ENCODE measurements at regions not wholly inside any gene's neighbourhood (a gene's known extent, or its start where the extent isn't known, plus 50 kb on each side); places are given as distances from the start of the nearest gene placed in this dataset.

DNA sequence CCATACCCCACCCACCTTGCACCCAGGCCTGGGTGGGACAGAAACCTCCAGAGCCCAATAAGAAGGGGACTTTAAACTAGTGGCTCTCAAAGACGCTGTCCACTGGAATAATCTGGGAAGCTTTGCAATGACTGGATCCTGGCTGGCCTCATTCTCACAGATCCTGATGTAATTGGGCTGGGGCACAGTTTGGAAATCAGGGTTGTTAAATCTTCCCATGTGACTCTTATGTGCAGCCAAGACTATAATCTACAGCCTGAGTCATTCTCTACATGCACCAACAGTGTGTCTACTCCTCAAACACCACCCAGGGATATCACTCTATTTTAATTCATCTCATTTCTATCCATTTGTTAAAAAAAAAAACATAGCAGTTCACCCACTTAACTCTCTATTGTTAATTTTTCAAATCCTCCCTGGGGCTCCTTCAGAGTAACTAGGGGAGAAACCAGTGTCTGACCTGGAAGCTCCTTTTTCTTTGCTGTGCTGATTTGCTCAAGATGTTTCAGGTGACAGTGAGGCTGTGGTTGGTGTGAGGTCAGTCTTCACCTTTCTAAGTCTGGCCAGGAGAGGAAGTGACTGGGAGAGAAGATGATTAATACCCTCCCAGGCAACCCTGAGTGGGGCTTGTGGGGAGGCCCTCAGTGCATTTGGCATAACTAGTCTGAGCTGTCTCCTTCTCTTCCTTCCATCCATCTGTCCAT lies 211.6 kb upstream of the SFSWAP start:
- H3K4me3 Mint-ChIP-seq = no peak overlapping the region
- H3K9me3 Mint-ChIP-seq = peaks cover 26% of the 10 kb centered on the region
- DNase-seq = no peak
- H3K4me1 Mint-ChIP-seq (ENCODE audit: low read depth) = no peaks in the 10 kb centered on the region
- H3K27ac Mint-ChIP-seq = no peak overlapping the region
- H3K36me3 Mint-ChIP-seq (ENCODE audit: low read depth) = no peaks in the 10 kb centered on the region
- TF ChIP-seq, protein P1, sequence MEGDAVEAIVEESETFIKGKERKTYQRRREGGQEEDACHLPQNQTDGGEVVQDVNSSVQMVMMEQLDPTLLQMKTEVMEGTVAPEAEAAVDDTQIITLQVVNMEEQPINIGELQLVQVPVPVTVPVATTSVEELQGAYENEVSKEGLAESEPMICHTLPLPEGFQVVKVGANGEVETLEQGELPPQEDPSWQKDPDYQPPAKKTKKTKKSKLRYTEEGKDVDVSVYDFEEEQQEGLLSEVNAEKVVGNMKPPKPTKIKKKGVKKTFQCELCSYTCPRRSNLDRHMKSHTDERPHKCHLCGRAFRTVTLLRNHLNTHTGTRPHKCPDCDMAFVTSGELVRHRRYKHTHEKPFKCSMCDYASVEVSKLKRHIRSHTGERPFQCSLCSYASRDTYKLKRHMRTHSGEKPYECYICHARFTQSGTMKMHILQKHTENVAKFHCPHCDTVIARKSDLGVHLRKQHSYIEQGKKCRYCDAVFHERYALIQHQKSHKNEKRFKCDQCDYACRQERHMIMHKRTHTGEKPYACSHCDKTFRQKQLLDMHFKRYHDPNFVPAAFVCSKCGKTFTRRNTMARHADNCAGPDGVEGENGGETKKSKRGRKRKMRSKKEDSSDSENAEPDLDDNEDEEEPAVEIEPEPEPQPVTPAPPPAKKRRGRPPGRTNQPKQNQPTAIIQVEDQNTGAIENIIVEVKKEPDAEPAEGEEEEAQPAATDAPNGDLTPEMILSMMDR (IDR thresholded peaks at IDR 0.05) = no peak
- peaks cover 2% of the 10 kb centered on the region for H3K27me3 Mint-ChIP-seq (ENCODE audit: insufficient read depth)

DNA sequence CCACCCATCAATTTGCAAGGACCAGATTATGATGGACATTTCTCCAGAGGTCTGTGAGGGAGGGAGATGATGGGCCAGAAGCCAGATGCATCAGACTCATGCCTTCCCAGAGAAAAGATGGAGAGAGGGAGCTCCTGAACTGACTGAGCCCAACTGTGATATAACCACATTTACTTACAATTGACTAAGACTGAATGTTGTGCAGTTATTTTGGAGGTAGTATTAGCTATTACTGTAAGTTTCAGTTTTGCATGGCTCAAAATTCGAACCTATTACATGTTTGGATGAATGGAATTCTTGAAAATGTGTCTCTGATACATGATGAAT lies 211.1 kb upstream of the SFSWAP start:
- Mint-ChIP-seq H3K9me3 (peaks cover 29% of the 10 kb centered on the region), H3K4me1 (ENCODE audit: low read depth) (no peaks in the 10 kb centered on the region), H3K27me3 (ENCODE audit: insufficient read depth) (peaks cover 2% of the 10 kb centered on the region), H3K36me3 (ENCODE audit: low read depth) (no peaks in the 10 kb centered on the region), H3K4me3 (no peak overlapping the region), H3K27ac (no peak overlapping the region)
- no peak for DNase-seq
- TF ChIP-seq, protein P1 (IDR thresholded peaks at IDR 0.05) = no peak

DNA sequence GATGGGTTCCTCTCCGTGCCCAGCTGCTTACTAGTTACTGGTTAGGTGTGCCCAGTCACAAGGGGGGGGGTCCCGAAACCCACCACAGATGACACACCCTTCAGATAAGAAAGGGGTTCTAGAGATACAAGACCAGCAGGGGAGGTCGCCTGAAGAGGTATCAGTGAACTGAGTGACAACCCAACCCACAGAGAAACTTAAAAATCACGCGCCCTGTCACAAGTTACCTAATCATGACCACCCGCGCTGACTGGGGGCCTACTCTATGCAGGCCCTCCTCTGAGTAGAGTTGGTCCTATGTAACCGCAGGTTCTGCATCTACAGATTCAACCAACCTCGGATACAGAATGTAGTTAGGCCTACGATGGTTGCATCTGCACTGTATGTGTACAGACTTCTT lies 210.3 kb upstream of the SFSWAP start:
- peaks cover 31% of the 10 kb centered on the region for H3K9me3 Mint-ChIP-seq
- H3K27me3 Mint-ChIP-seq (ENCODE audit: insufficient read depth) = peaks cover 2% of the 10 kb centered on the region
- no peak overlapping the region for H3K4me3 Mint-ChIP-seq
- TF ChIP-seq, protein P1 (IDR thresholded peaks at IDR 0.05) = no peak
- H3K27ac Mint-ChIP-seq = no peak overlapping the region
- no peak for DNase-seq
- no peaks in the 10 kb centered on the region for H3K36me3 Mint-ChIP-seq (ENCODE audit: low read depth)
- H3K4me1 Mint-ChIP-seq (ENCODE audit: low read depth) = no peaks in the 10 kb centered on the region

DNA sequence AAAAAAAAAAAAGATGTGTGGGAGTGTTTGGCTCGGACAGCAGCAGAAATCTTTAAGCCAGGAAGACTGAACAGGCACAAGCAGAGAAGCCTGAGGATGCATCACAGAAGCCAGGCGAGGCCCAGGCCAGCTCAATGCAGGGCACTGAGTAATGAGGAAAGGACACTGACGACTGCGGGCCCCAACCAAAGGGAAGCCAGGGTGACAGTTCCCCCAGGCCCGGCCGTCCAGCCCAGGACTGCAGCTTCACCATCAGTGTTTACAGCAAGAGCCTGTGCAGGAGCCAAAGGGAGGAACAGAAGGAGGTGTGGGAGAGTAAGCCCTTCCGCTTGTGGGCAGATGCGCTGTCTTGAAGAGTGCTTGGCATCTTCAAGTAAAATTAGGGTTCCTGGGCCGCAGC lies 205.3 kb upstream of the SFSWAP start:
- H3K27me3 Mint-ChIP-seq (ENCODE audit: insufficient read depth) = peaks cover 5% of the 10 kb centered on the region
- DNase-seq = no peak
- H3K36me3 Mint-ChIP-seq (ENCODE audit: low read depth) = peaks cover 6% of the 10 kb centered on the region; the same call in 1 of the 2 replicates
- TF ChIP-seq, protein P1 (IDR thresholded peaks at IDR 0.05) = no peak
- H3K4me3 Mint-ChIP-seq = no peak overlapping the region
- H3K9me3 Mint-ChIP-seq = peaks cover 38% of the 10 kb centered on the region
- no peak overlapping the region for H3K27ac Mint-ChIP-seq
- no peaks in the 10 kb centered on the region for H3K4me1 Mint-ChIP-seq (ENCODE audit: low read depth)

DNA sequence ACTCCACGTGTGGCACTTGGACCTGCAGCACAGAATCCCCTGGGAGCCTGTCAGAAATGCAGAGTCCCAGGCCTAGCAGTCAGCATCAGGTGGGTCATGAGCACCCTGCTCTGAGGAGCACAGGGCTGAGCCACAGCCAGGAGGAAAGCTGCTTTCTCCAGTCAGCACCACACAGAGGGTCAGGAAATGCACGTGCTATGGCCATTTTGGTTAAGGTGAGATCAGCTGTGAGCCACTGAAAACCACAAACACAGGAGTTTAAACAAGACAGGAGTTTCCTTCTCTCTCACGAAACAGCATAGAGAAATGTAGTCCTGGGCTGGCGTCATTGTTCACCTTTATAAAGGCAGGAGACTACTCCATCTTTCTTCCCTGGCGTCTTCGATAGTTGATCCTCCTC lies 204.5 kb upstream of the SFSWAP start:
- Mint-ChIP-seq H3K4me1 (ENCODE audit: low read depth) (no peaks in the 10 kb centered on the region), H3K27ac (no peak overlapping the region), H3K27me3 (ENCODE audit: insufficient read depth) (peaks cover 5% of the 10 kb centered on the region), H3K9me3 (peaks cover 37% of the 10 kb centered on the region), H3K36me3 (ENCODE audit: low read depth) (peaks cover 6% of the 10 kb centered on the region; the same call in 1 of the 2 replicates), H3K4me3 (no peak overlapping the region)
- DNase-seq = no peak
- TF ChIP-seq, protein P1 (IDR thresholded peaks at IDR 0.05) = no peak
